ENCODE measurements at regions not wholly inside any gene's neighbourhood (a gene's known extent, or its start where the extent isn't known, plus 50 kb on each side); places are given as distances from the start of the nearest gene placed in this dataset.

- no peak for TF ChIP-seq YY1 (IDR thresholded peaks at IDR 0.05; ENCODE audit: insufficient read depth, insufficient read length)
- no peak for TF ChIP-seq ZNF274 (IDR thresholded peaks at IDR 0.05; ENCODE audit: low read depth, low read length)
These were observed 223.1 kb upstream of the FAT1 start for GRCh38 chr4:186946682-186947294.

Data from NT2/D1 (cell line).